GM12875 (cell line): ENCODE measurements at regions not wholly inside any gene's neighbourhood (a gene's known extent, or its start where the extent isn't known, plus 50 kb on each side); places are given as distances from the start of the nearest gene placed in this dataset.

Experiments
- H3K4me3 ChIP-seq: one replicate; pipeline ENCODE4 v1.5.1; 2011; ENCODE audit warnings: low read depth, low read length, control low read depth
- CTCF ChIP-seq: IDR thresholded peaks from 2 replicates; pipeline ENCODE4 v1.5.1; 2011; ENCODE audit warnings: low read depth, mild to moderate bottlenecking, control low read depth, inconsistent platforms, low read length, moderate library complexity, borderline replicate concordance; ENCODE audit not compliant: insufficient read depth

DNA sequence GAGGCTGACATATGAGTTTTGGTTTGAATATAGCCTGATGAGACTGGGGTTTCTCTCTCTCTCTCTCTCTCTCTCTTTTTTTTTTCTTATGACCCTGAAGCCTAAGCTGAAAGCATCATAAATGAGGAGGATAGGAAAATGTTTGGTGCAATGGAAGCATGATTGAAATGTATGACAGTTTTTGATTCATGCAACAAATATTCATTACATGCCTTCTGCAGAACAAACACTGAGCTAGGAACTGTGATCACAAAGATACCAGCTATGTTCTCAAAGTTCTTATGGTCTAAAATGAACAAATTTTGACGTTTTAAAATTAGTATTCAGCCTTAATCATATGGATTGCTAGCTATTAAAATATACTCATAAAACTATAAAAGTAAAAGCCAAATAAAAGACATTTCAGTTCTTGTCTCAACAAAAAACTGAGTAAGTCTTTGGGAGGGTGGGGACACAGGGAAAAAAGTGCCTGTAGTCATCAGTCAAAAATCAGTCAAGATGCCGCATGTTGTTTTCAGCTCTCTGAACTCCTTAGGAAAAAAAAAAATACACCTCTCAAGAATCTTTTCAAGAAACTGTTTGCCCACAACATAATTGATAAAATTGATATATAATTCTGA is 57.2 kb downstream of the NKX6-1 start:
- no peak for TF ChIP-seq CTCF

GRCh38 chr4:84439996-84440395 is 59.1 kb downstream of the NKX6-1 start:
- no peak overlapping the region for H3K4me3 ChIP-seq
- no peak for TF ChIP-seq CTCF

More for the DNA sequence above, 57.2 kb downstream of the NKX6-1 start:
- no peak overlapping the region for H3K4me3 ChIP-seq

DNA sequence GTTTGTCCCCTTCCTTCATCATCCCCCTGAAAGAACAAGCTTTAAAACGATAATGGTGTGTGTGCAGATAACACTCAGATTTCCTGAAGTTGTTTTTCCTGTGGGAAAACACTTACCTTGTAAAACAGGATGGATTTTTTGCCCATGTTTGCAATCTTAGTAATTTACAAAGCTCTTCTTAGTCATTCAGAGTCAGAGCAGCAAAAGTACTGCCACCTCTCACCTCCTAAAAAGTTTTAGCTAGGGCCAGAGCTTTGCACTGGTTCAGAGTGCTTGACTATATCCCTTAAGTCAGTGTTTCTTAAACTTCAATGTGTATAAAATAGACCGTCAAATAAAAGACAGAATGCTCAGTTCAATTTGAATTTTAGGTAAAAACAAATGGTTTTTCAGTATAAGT is 62.3 kb downstream of the NKX6-1 start:
- TF ChIP-seq CTCF = no peak
- no peak overlapping the region for H3K4me3 ChIP-seq

- no peak for TF ChIP-seq CTCF
- no peak overlapping the region for H3K4me3 ChIP-seq
These were observed 64.7 kb downstream of the NKX6-1 start for GRCh38 chr4:84434344-84434743.

GRCh38 chr4:84433633-84434222 is 65.4 kb downstream of the NKX6-1 start:
- no peak overlapping the region for H3K4me3 ChIP-seq
- no peak for TF ChIP-seq CTCF

- TF ChIP-seq CTCF = no peak
- H3K4me3 ChIP-seq = no peak overlapping the region
These were observed 66.4 kb downstream of the NKX6-1 start for GRCh38 chr4:84432713-84433112.

GRCh38 chr4:84420608-84421007 is 78.5 kb downstream of the NKX6-1 start:
- no peak overlapping the region for H3K4me3 ChIP-seq
- no peak for TF ChIP-seq CTCF
